Gastrocnemius medialis (tissue), 4 donors: ENCODE measurements at regions not wholly inside any gene's neighbourhood (a gene's known extent, or its start where the extent isn't known, plus 50 kb on each side); places are given as distances from the start of the nearest gene placed in this dataset.

Source experiments
- ATAC-seq, 2 donors: fragments of 150-250 bp; one replicate each; pipeline ENCODE4 v1.9.1; 2016
- DNase-seq, 2 donors: peaks; one replicate each; pipeline ENCODE4 v3.0.0-alpha.2; 2019
- H3K27ac ChIP-seq, 4 donors: fragments of 200-600 bp; sonication (generic); 1 replicate in 1 of 4; 2 replicates in 3 of 4; pipeline ENCODE4 v1.5.1; 2016 to 2018; ENCODE audit warnings: mild to moderate bottlenecking in 2 of 4, moderate library complexity in 1 of 4
- H3K27me3 ChIP-seq, 3 donors: fragments of 200-600 bp; sonication (generic) in 2 of 3; 1 replicate in 1 of 3; 2 replicates in 2 of 3; pipeline versions ENCODE4 v1.5.1 to v1.6.0; 2016 to 2019; ENCODE audit warnings: mild to moderate bottlenecking in 1 of 3, moderate library complexity in 1 of 3
- H3K36me3 ChIP-seq, 2 donors: fragments of 200-600 bp; sonication (generic) in 1 of 2; one replicate each; pipeline ENCODE4 v1.5.1; 2017 to 2018
- H3K4me1 ChIP-seq, 2 donors: fragments of 200-600 bp; sonication (generic) in 1 of 2; one replicate each; pipeline ENCODE4 v1.5.1; 2016 to 2017; ENCODE audit warnings: mild to moderate bottlenecking in 2 of 2
- H3K4me3 ChIP-seq, 4 donors: fragments of 200-600 bp; sonication (generic) in 3 of 4; 1 replicate in 1 of 4; 2 replicates in 3 of 4; pipeline ENCODE4 v1.5.1; 2016 to 2019; ENCODE audit warnings: mild to moderate bottlenecking in 2 of 4
- H3K9me3 ChIP-seq, 3 donors: fragments of 200-600 bp; sonication (generic) in 2 of 3; 1 replicate in 1 of 3; 2 replicates in 2 of 3; pipeline ENCODE4 v1.5.1; 2016 to 2019
- CTCF ChIP-seq, 5 experiments: fragments of 450-650 bp in 3 of 5; fragments of 200-600 bp in 2 of 5; sonication (generic) in 2 of 5; IDR thresholded peaks in 4 of 5; conservative IDR thresholded peaks in 1 of 5; 1 replicate in 4 of 5; 2 replicates in 1 of 5; pipeline ENCODE4 v1.5.1; 2016 to 2019; ENCODE audit warnings: antibody characterized with exemption in 5 of 5, mild to moderate bottlenecking in 3 of 5, moderate library complexity in 3 of 5
- POLR2A ChIP-seq, 2 donors: fragments of 450-650 bp; IDR thresholded peaks; one replicate each; pipeline ENCODE4 v1.6.1; 2017; ENCODE audit warnings: antibody characterized with exemption in 2 of 2, mild to moderate bottlenecking in 2 of 2, moderate library complexity in 2 of 2
- in situ Hi-C, 4 donors: fragments of 200-750 bp; cut with MboI; loops; one replicate each; pipeline versions ENCODE4 v1.15.0 to v1.8.0; 2017; ENCODE audit warnings: low sequenced_read_pairs in 4 of 4
- intact Hi-C: fragments of 100-400 bp; cut with DNase I; formaldehyde crosslinking; loops from one replicate; pipeline ENCODE4 v1.15.1; 2023; ENCODE audit warnings: low total_unique reads

GRCh38 chr6:85396159-85396808, 53.6 kb upstream of the NT5E start:
- DNase-seq = no peak

GRCh38 chr6:85395746-85396145, 54.1 kb upstream of the NT5E start:
- intact Hi-C loops (no loop called here), in situ Hi-C loops (no loop called here)
- H3K9me3 ChIP-seq = no peaks in the 10 kb centered on the region
- ATAC-seq = no peak
- no peak overlapping the region for H3K27ac ChIP-seq
- no peaks in the 10 kb centered on the region for H3K4me1 ChIP-seq
- no peak overlapping the region for H3K4me3 ChIP-seq
- no peaks in the 10 kb centered on the region for H3K36me3 ChIP-seq
- TF ChIP-seq CTCF (IDR thresholded peaks at IDR 0.05 in 4 of 5, conservative IDR thresholded peaks at IDR 0.05 in 1 of 5) = no peak
- TF ChIP-seq POLR2A (IDR thresholded peaks at IDR 0.05) = no peak
- H3K27me3 ChIP-seq = no peaks in the 10 kb centered on the region
- no peak for DNase-seq

More at GRCh38 chr6:85396159-85396808, 53.6 kb upstream of the NT5E start:
- no peak for ATAC-seq
- H3K36me3 ChIP-seq = no peaks in the 10 kb centered on the region
- H3K4me1 ChIP-seq = no peaks in the 10 kb centered on the region
- in situ Hi-C loops (no loop called here), intact Hi-C loops (no loop called here)
- no peaks in the 10 kb centered on the region for H3K27me3 ChIP-seq
- H3K4me3 ChIP-seq = no peak overlapping the region
- no peak overlapping the region for H3K27ac ChIP-seq
- no peaks in the 10 kb centered on the region for H3K9me3 ChIP-seq
- TF ChIP-seq CTCF (IDR thresholded peaks at IDR 0.05 in 4 of 5, conservative IDR thresholded peaks at IDR 0.05 in 1 of 5) (no peak), POLR2A (IDR thresholded peaks at IDR 0.05) (no peak)

GRCh38 chr6:85394853-85395538, 54.9 kb upstream of the NT5E start:
- Histone ChIP-seq H3K9me3 (no peaks in the 10 kb centered on the region), H3K27ac (no peak overlapping the region), H3K4me3 (no peak overlapping the region), H3K4me1 (no peaks in the 10 kb centered on the region), H3K36me3 (no peaks in the 10 kb centered on the region), H3K27me3 (no peaks in the 10 kb centered on the region)
- DNase-seq (no peak), ATAC-seq (no peak)
- in situ Hi-C loops = no loop called here
- TF ChIP-seq CTCF (IDR thresholded peaks at IDR 0.05 in 4 of 5, conservative IDR thresholded peaks at IDR 0.05 in 1 of 5) = no peak
- TF ChIP-seq POLR2A (IDR thresholded peaks at IDR 0.05) = no peak
- intact Hi-C loops = no loop called here

GRCh38 chr6:85394199-85394598, 55.7 kb upstream of the NT5E start:
- no peak for ATAC-seq

More at GRCh38 chr6:85394199-85394598, 55.7 kb upstream of the NT5E start:
- no peak for DNase-seq
- no peaks in the 10 kb centered on the region for H3K9me3 ChIP-seq
- intact Hi-C loops (no loop called here), in situ Hi-C loops (no loop called here)
- H3K4me1 ChIP-seq = no peaks in the 10 kb centered on the region
- H3K27ac ChIP-seq = no peak overlapping the region
- H3K36me3 ChIP-seq = no peaks in the 10 kb centered on the region
- H3K4me3 ChIP-seq = no peak overlapping the region
- no peaks in the 10 kb centered on the region for H3K27me3 ChIP-seq
- TF ChIP-seq POLR2A (IDR thresholded peaks at IDR 0.05) (no peak), CTCF (IDR thresholded peaks at IDR 0.05 in 4 of 5, conservative IDR thresholded peaks at IDR 0.05 in 1 of 5) (no peak)
